ENCODE measurements at regions not wholly inside any gene's neighbourhood (a gene's known extent, or its start where the extent isn't known, plus 50 kb on each side); places are given as distances from the start of the nearest gene placed in this dataset.
"Not testable (repeated sequence)": the region's sequence is repeated elsewhere in the genome, so short reads cannot be mapped to it uniquely, and the experiment has no call there.

- no peak for DNase-seq (ENCODE audit: low spot score)
Observed at GRCh38 chr7:64469673-64470072, 93.2 kb downstream of the ZNF680 start.

- no peak for DNase-seq (ENCODE audit: low spot score)
Observed at GRCh38 chr7:64465551-64465950, 97.3 kb downstream of the ZNF680 start.

DNA sequence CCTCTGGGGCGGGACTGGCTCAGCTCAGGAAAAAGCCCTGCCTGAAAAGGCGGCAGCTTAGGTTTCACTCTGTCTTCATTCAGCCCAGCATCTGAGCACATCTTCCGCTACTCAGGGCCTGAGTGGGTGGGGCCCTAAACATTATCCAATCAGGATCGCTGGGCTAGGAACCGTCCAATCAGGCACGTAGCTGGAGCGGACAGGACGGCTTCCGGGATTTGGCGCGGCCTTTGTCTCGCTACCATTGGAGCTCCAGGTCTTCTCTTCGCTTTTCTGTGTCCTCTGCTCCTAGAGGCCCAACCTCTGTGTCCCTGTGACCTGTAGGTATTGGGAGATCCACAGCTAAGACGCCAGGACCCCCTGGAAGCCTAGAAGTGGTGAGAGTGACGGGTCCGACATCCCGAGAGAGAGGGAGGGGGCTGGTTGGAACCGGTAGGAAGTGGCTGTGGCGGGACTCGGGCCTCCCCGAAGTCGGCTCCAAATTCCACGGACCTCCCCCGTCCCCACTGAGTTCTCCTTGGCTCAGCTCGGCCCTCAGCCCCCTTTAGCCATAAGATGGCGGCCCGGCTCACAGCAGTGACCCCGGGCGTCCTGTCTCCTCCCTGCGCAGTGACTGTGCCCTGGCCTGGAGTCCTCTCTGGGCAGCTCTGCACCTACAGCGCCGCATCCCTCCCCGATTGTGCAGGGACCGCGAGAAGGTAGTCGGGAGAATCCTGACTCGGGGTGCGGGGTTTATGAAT, 99.1 kb downstream of the ZNF680 start:
- peak; percentile 11 for DNase-seq (ENCODE audit: low spot score)

DNA sequence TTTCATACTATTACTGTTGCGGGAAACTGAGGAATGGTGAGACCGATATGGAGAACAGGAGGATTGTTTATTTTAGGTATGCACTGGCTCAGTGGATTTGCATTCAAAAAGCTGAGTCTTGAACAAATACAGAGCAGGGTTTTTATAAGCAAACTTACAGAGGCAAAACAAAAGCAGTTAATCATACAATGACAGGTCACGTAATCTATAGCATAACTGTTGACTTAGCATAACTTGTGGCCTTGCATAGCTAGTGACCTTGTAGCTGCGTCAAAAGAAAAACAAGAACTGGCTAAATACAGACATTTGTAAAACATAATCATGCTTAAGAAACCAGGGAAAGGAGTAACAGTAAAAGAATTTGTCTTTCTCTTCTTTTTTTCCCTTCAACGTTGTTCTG, 103.0 kb downstream of the ZNF680 start:
- DNase-seq (ENCODE audit: low spot score), result not testable (repeated sequence)

DNA sequence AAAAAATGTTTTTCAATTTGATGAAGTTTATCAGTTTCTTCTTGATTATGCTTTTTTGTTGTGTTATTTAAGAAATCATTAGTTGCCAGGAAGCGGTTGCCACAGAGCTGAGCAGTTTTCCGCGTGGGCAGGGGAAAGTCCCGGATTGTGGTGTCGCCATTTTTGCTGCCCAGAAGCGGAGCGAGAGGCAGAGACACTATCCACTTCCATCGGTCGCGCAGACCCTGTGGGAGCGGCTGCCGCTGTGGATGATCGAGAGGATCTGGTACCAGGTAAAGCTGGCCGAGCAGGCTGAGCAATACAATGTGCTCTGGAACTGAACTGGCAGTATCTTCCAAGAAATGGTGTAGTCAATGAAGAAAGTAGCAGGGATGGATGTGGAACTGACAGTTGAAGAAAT, 119.8 kb downstream of the ZNF736 start:
- DNase-seq (ENCODE audit: low spot score), result no peak

DNA sequence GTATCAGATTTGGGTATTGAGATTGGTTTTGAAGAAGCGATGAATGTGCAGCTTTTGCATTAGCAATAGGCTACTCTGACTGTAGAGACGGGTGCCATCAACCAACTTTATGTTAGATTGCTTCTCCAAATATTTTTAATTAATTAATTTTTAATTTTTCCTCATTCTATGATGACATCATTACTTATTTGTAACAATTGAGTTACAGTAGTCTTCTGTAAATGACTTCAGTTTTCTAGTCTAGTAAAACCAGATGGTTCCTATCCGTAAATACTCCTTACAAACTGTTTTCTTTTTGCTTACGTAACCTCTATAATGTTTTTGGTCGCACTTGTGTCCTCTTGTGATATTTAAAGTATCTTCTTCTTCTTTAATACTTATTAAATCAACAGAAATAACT, 118.1 kb downstream of the ZNF736 start:
- no peak for DNase-seq (ENCODE audit: low spot score)

GRCh38 chr7:64429232-64429631, 115.5 kb downstream of the ZNF736 start:
- no peak for DNase-seq (ENCODE audit: low spot score)

- DNase-seq (ENCODE audit: low spot score), result not testable (repeated sequence)
Observed at GRCh38 chr7:64425436-64425835, 111.7 kb downstream of the ZNF736 start.

DNA sequence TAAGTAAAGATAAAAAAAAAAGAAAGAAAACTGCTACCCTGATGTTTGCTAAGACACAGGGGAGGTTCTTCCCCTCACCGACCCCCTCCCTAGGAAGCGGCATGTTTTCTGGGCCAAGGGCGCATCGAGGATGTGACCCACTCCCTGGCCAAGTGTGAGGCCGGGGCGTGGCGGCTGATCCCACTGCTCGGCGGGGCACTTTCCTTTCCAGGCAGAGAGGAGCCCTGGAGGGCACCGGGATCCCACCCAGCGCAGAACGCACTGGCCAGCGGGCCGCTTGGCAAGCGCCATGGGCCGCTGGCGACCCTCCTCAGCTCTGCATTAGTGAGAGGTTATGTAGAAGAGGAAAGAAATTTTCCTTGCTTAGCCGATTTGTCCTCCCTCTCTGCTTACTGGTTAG, 93.4 kb downstream of the ZNF736 start:
- DNase-seq (ENCODE audit: low spot score), result no peak

All from CD4-positive, alpha-beta T cell treated with Interleukin-6 at 100 ng/mL for 8 hours (primary cell).